Dermis microvascular lymphatic vessel endothelial cell (primary cell): ENCODE measurements at regions not wholly inside any gene's neighbourhood (a gene's known extent, or its start where the extent isn't known, plus 50 kb on each side); places are given as distances from the start of the nearest gene placed in this dataset.

Source experiments
- DNase-seq, 2 donors: peaks; one replicate each; pipeline versions ENCODE4 v3.0.0 to v3.0.0-alpha.2; 2010; ENCODE audit warnings: low read depth in 2 of 2

DNA sequence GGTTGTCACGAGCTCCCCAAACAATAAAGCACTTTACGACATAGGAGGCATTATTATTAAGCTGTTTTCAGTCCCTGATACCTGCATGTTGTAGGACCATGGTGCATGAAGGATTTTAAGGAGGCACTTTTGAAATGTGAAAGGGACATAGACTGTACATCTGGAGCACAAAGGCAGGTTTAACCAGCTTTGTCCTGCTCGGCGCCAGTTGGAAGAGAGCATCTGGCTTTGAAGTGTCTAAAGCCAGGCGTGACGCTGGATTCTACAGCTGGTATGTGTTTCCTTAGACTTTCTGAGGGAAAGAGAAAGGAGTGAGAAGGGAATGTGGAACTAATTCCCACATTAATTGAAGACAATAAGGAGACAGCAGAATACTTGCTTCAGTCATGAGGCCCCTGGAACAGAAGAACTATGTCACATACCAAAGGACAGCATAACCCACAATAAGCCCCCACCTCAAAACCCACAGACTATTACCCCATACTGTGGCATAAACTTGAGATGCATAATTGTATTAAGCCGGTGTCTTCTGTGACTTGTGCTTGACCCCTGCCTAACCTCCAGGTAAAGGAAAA, 381.0 kb upstream of the MEX3C start:
- no peak for DNase-seq

- no peak for DNase-seq
These were observed 383.1 kb upstream of the MEX3C start for GRCh38 chr18:51580580-51580979.

- DNase-seq, result no peak
These were observed 385.1 kb upstream of the MEX3C start for GRCh38 chr18:51582551-51582950.

DNA sequence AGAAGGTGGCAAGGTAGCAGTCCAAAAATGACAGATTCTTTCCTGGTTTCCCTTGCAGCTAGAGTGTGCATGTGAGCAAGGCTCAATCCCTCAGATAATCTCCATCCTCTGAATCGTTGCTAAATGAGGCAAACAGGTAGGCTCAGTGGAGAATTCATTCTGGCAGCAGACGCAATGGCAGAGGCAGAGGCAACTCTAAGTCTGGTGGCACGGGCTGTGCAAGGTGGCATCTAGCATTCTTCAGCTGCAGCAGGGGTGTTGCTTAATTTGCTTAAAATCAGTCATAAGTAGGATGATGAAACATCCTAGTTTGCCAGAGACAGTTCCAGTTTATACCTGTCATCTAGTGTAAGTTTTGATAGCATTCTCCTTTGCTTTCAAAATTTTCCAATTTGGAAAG, 391.1 kb upstream of the MEX3C start:
- DNase-seq, result no peak

- DNase-seq, result no peak
These were observed 396.4 kb upstream of the MEX3C start for GRCh38 chr18:51593931-51594330.

- DNase-seq, result no peak
These were observed 405.6 kb upstream of the MEX3C start for GRCh38 chr18:51603111-51603510.

DNA sequence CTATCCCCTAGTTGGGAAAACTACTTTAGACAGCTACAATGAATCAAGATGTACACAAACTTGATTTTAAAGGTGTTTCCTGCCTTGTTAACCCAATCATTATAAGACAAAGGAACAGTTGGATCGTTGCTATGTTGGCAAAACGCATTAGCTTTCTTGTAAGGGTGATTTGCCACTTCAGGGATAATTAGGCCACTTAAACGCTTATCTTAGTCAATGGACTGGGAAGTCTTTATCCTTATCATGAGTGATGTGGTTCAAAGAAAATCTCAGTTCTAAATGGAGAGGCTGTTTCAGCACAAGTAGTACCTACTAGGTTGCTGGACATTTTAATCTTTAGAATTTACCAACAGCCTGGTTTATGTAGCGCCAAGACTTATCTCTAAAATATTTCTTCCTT, 406.1 kb upstream of the MEX3C start:
- DNase-seq, result no peak

- no peak for DNase-seq
These were observed 413.0 kb upstream of the MEX3C start for GRCh38 chr18:51610481-51610880.

- DNase-seq, result no peak
These were observed 413.8 kb upstream of the MEX3C start for GRCh38 chr18:51611326-51611725.

DNA sequence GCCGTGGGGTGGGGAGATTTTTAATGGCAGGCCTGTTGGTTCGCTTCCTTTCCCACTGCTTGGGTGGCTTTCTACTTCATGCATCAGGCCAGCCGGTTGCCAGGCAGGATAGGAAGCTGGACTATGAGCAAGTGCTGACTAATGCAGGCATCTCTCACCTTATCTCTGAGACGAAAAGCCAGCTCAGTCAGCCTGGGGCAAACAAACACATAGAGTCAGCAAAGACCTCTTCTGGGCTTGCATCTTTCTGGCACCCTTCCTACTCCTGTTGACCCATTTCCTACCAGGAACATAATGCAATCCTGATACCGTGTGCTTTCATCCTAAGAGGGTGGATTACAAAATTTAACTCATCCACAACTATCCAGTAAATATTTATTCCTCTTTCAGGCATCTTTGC, 416.6 kb upstream of the MEX3C start:
- DNase-seq, result no peak

DNA sequence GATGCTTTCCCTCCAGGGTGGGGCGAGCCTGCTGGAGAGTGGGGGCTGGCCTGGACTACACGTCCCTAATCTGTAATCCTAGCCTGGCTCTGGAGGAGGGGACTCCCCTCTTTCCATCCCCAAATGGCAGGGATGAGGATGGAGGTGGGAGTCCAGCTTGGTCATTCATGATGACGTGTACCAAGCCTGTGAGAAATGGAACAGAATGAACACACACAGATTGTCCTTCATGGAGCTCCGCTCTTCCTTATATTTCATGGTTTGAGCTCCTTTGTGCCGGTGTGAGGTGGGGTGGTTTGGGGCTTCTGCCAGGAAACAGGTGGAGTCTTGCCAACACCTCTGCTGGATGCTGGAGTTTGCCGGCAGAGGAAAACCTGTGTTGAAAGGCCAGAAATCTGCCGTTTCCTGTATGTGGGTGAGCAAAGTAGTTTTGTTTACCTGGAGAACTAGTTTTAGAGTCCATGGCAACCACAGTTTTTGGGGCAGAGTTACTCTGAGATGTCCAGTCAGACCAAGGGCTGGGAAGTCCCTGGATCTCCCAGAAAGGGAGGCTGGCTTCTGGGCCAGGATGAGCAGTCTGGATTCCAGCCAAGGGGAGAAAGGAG, 417.6 kb upstream of the MEX3C start:
- DNase-seq, result peak in 1 of 2 donors; percentile 34

DNA sequence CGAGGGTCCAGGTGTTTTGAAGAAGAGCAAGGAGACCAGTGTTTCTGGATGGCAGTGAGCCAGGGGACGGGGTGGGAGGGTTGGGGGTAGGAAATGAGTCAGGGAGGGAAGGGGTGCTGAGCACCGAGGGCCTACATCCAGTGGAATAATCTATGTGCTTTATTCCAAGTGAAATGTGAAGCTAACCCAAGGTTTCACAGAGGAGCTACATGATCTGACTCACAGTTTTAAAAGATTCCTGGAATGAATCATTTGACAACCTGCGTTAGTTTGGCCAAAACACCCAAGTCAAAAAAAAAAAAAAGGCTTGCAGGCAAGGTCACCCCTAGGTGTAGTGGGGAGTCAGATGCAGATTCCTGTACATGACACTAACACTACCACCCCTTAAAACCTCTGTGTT, 419.7 kb upstream of the MEX3C start:
- no peak for DNase-seq

DNA sequence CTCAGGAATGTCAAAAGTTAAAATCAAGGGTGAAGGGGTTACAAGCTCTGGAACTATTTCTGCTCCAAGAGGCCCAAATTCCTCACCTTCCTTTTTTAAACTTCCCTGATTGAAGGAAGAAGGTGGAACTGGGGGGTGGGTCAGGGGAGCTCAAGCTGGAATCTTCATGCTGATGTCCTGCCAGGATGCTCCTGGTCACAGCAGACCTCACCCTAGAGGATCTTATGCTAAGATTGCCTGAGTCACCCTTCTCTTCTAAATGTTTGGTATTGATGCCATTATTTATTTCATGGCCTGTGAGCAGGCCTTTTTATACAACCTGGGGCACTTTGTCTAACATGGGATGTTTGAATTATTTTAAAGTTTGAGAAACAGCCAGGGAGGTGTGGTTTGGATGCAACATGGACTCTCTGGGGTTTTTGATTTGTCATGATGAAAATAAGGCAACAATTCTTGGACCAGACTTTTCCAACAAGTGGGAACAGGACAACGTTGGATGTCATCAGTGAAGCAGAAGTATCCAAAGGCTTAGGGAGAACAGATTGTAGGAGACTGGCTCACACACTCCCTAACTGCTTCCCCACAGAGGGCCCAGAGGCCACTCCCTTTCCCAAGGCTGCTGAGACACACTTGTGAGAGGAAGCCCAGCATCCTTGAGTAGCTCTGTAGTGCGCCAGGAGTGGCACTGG, 420.2 kb upstream of the MEX3C start:
- no peak for DNase-seq

- DNase-seq, result no peak
These were observed 421.8 kb upstream of the MEX3C start for GRCh38 chr18:51619283-51619682.

- peak; percentile 7 to 21 for DNase-seq
These were observed 423.8 kb upstream of the MEX3C start for GRCh38 chr18:51621113-51621863.

DNA sequence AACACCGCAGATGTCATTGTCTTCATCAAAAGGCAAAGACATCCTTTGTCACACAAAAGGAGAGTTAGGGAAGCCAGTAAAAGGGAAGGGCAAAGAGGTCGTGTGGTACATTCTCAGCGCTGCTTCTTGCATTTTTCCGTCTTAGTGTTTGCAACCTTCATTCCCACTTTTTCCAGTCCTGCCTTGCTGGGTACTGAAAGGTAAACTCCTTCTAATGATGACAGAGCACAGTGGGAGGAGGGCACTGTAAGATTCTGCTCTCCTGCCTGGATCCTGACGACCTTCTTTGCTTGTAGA, 424.3 kb upstream of the MEX3C start:
- no peak for DNase-seq

GRCh38 chr18:51622702-51623101, 425.2 kb upstream of the MEX3C start:
- no peak for DNase-seq

DNA sequence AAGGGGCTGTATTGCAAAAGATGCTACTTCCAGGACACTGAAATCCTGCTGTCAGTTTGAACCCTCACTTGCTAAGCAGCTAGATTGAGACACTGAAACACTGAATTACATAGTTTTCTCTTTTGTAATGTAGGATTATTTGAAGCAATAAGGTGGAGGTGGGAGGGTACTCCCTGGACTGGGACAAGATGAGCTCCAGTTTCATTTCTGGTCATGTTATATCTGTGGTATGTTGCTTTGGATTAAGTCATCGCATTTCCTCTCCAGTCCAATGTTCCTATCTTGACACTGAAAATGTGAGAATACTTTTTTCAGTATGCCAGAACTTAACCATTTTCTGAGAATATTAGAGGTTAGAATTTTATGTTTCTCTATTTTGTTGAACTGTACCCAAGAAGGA, 426.2 kb upstream of the MEX3C start:
- DNase-seq, result no peak

GRCh38 chr18:51630706-51631105, 433.2 kb upstream of the MEX3C start:
- DNase-seq, result no peak

DNA sequence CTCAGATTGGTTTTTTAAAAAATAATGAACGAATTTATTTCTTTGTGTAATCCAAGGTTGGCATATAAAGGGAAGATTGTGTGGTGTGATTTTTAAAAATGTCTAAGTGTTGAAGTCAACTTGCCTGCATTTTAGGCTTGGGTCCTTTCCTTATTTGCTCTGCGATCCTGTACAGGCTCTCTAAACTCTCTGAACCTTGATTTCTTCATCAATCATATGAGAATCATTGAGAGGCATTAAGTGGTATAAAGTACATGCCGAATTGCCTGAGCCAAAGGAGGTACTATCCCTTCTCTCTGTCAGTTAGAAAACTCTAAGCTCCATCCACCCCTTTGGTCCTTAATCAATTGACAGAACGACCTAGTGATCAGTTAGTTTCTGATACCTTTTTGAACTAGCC, 440.4 kb upstream of the MEX3C start:
- DNase-seq, result no peak

- DNase-seq, result no peak
These were observed 442.1 kb upstream of the MEX3C start for GRCh38 chr18:51639541-51639940.

DNA sequence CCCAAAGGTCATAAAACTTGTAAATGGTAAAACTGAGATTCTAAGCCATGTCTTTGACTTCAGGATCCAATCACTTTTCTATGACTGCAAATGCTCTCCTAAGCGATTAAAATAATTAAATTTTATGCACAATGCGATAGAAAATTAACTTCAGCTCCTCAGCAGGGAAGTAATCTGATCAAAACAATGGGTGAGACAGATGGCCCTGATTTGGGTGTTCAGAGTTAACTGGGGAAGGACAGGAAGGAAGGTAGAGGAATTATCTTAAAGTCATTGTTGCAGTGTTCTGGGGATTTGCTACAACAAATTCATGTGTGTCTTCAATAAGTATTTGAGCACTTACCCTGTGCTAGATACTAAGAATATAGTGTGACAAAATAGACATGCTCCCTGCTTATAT, 446.0 kb upstream of the MEX3C start:
- no peak for DNase-seq

DNA sequence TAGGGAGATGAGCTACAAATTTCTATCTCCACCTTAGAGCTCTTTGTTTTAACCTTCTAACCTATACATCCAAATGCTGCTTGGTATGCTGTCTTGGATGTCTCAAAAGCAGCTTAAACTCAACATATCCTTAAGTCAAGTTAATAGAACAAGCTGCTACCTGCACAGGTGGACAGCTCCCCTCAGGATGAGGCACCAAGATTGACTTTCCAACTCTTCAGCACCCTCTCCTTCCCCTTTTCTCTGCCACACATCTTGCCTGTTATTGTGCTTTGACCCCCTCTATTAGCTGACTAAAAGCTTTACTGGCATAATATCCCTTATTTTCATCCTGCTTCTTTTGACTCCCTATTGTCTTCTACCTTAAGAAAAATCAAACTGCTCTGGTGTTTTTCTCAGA, 448.1 kb upstream of the MEX3C start:
- DNase-seq, result no peak
